NCI-H446 (cell line): ENCODE measurements at regions not wholly inside any gene's neighbourhood (a gene's known extent, or its start where the extent isn't known, plus 50 kb on each side); places are given as distances from the start of the nearest gene placed in this dataset.

Experiments used
- DNase-seq, 2 experiments: peaks; one replicate each; lab custom pipeline; 2025; lab: John Stamatoyannopoulos, UW

GRCh38 chr1:5713101-5714010 is 278.9 kb downstream of the NPHP4 start:
- DNase-seq = no peak

GRCh38 chr1:5711956-5712645 is 280.1 kb downstream of the NPHP4 start:
- DNase-seq = no peak

- no peak for DNase-seq
These were observed 281.1 kb downstream of the NPHP4 start for GRCh38 chr1:5711079-5711478.

GRCh38 chr1:5709976-5710375 is 282.2 kb downstream of the NPHP4 start:
- DNase-seq = no peak

GRCh38 chr1:5709461-5709975 is 282.7 kb downstream of the NPHP4 start:
- no peak for DNase-seq

- no peak for DNase-seq
These were observed 283.6 kb downstream of the NPHP4 start for GRCh38 chr1:5708346-5709245.

GRCh38 chr1:5707566-5708345 is 284.5 kb downstream of the NPHP4 start:
- DNase-seq = no peak

GRCh38 chr1:5706239-5706638 is 286.0 kb downstream of the NPHP4 start:
- no peak for DNase-seq

- no peak for DNase-seq
These were observed 286.5 kb downstream of the NPHP4 start for GRCh38 chr1:5705751-5706150.

GRCh38 chr1:5704561-5705514 is 287.4 kb downstream of the NPHP4 start:
- peak in 1 of 2 experiments; percentile 8 for DNase-seq

GRCh38 chr1:5701642-5702041 is 290.6 kb downstream of the NPHP4 start:
- DNase-seq = no peak

- no peak for DNase-seq
These were observed 298.7 kb downstream of the NPHP4 start for GRCh38 chr1:5693568-5693967.

GRCh38 chr1:5692664-5693063 is 299.6 kb downstream of the NPHP4 start:
- DNase-seq = no peak

GRCh38 chr1:5691795-5692509 is 300.3 kb downstream of the NPHP4 start:
- DNase-seq = no peak

- no peak for DNase-seq
These were observed 301.3 kb downstream of the NPHP4 start for GRCh38 chr1:5690898-5691297.

GRCh38 chr1:5690291-5690690 is 301.9 kb downstream of the NPHP4 start:
- no peak for DNase-seq

- no peak for DNase-seq
These were observed 303.8 kb downstream of the NPHP4 start for GRCh38 chr1:5688081-5689077.
